Tibial nerve (tissue), 4 donors: ENCODE measurements at regions not wholly inside any gene's neighbourhood (a gene's known extent, or its start where the extent isn't known, plus 50 kb on each side); places are given as distances from the start of the nearest gene placed in this dataset.

Experiments used
- EP300 ChIP-seq, 2 donors: sonication (generic); formaldehyde crosslinking; IDR thresholded peaks; one replicate each; pipeline ENCODE4 v1.6.1; 2017; ENCODE audit warnings: antibody characterized with exemption in 2 of 2, mild to moderate bottlenecking in 1 of 2
- TF ChIP-seq, protein P1 (sequence below), 5 experiments: fragments of 200-600 bp in 3 of 5; fragments of 450-650 bp in 2 of 5; sonication (generic) in 3 of 5; IDR thresholded peaks; one replicate each; pipeline ENCODE4 v1.5.1; 2016 to 2019; ENCODE audit warnings: antibody characterized with exemption in 5 of 5, mild to moderate bottlenecking in 3 of 5, moderate library complexity in 2 of 5

DNA sequence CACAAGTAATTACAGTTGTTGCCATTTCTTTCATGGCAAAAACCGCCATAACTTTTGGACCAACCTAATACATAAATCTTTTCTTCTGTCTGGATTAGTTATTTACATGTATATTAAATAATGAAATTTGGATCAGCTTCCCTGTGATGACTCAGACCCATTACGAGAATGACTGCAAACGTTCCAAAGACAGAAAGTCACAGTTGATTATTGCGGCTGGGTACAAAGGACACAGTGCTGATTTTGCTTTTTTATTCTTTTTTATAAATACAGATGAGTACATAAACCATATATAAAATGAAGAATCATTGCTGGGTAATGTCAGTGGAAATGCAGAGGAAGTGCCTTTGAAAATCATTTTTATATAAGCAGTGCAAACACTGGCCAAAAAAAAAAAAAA, 126.2 kb downstream of the TWIST2 start:
- TF ChIP-seq, protein P1, sequence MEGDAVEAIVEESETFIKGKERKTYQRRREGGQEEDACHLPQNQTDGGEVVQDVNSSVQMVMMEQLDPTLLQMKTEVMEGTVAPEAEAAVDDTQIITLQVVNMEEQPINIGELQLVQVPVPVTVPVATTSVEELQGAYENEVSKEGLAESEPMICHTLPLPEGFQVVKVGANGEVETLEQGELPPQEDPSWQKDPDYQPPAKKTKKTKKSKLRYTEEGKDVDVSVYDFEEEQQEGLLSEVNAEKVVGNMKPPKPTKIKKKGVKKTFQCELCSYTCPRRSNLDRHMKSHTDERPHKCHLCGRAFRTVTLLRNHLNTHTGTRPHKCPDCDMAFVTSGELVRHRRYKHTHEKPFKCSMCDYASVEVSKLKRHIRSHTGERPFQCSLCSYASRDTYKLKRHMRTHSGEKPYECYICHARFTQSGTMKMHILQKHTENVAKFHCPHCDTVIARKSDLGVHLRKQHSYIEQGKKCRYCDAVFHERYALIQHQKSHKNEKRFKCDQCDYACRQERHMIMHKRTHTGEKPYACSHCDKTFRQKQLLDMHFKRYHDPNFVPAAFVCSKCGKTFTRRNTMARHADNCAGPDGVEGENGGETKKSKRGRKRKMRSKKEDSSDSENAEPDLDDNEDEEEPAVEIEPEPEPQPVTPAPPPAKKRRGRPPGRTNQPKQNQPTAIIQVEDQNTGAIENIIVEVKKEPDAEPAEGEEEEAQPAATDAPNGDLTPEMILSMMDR (IDR thresholded peaks at IDR 0.05), result no peak
- no peak for TF ChIP-seq EP300 (IDR thresholded peaks at IDR 0.05)
